Neural cell (in vitro differentiated cells): ENCODE measurements at regions not wholly inside any gene's neighbourhood (a gene's known extent, or its start where the extent isn't known, plus 50 kb on each side); places are given as distances from the start of the nearest gene placed in this dataset.

Source experiments
- EP300 ChIP-seq: fragments of 450-650 bp; conservative IDR thresholded peaks from 2 replicates; pipeline ENCODE4 v1.6.1; 2014; ENCODE audit warnings: antibody characterized with exemption, mild to moderate bottlenecking, moderate library complexity; ENCODE audit not compliant: poor library complexity, severe bottlenecking
- POLR2AphosphoS5 ChIP-seq: IDR thresholded peaks from 2 replicates; pipeline ENCODE4 v1.6.1; 2012

DNA sequence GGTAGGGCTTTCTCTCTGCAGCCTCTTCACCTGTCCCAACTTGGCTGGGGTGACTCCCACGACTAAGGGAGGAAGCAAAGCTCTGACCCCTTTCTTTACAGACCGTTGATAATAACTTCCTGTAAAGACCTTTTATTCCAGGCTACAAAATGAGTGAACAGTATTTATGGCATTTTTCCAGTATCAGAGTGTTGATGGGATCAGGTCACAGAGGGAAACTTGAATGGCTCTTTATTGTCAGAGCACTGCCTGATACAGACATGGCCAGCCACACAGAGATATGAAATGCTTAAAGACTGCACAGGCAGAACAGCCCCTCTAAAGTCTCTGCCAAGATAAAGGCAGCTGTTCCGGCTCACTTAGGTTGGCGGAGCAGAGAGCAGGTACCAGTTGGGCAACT is 1033.9 kb upstream of the NR2F2 start:
- no peak for TF ChIP-seq POLR2AphosphoS5
- TF ChIP-seq EP300 = no peak
